CD4-positive, CD25-positive, alpha-beta regulatory T cell (primary cell): ENCODE measurements at regions not wholly inside any gene's neighbourhood (a gene's known extent, or its start where the extent isn't known, plus 50 kb on each side); places are given as distances from the start of the nearest gene placed in this dataset.

ENCODE experiments used
- ATAC-seq, 2 donors: fragments of 150-1000 bp; cut with Tn5 transposase; one replicate each; pipeline ENCODE4 v1.10.0; 2021; ENCODE audit warnings: low read depth in 2 of 2, moderate number of reproducible peaks in 2 of 2, moderate library complexity in 1 of 2
- DNase-seq, 3 donors: peaks; one replicate each; pipeline versions ENCODE4 v3.0.0 to v3.0.0-alpha.2; 2012 to 2022; ENCODE audit warnings: mixed read lengths in 1 of 3
- H3K27ac ChIP-seq: one replicate; pipeline ENCODE4 v1.7.0; 2013; ENCODE audit warnings: mild to moderate bottlenecking, low read length; ENCODE audit not compliant: insufficient read depth, poor library complexity, severe bottlenecking
- H3K27me3 ChIP-seq: one replicate; pipeline ENCODE4 v1.7.0; 2013; ENCODE audit warnings: low read length; ENCODE audit not compliant: control insufficient read depth, insufficient read depth
- H3K36me3 ChIP-seq: one replicate; pipeline ENCODE4 v1.7.0; 2013; ENCODE audit warnings: mild to moderate bottlenecking, low read length, moderate library complexity; ENCODE audit not compliant: control insufficient read depth, insufficient read depth
- H3K4me1 ChIP-seq: 2 replicates; pipeline ENCODE4 v1.7.0; 2013; ENCODE audit warnings: mild to moderate bottlenecking, low read length; ENCODE audit not compliant: insufficient read depth, control insufficient read depth, poor library complexity, severe bottlenecking
- H3K4me3 ChIP-seq: one replicate; pipeline ENCODE4 v1.7.0; 2013; ENCODE audit warnings: low read depth, mild to moderate bottlenecking, low read length, moderate library complexity
- H3K9me3 ChIP-seq, 2 experiments: 1 replicate in 1 of 2; 2 replicates in 1 of 2; pipeline ENCODE4 v1.7.0; 2013; ENCODE audit warnings: low read length in 2 of 2, mild to moderate bottlenecking in 1 of 2, moderate library complexity in 1 of 2; ENCODE audit not compliant: control insufficient read depth in 2 of 2
- H3K27ac Mint-ChIP-seq, 3 donors: one replicate each; pipeline ENCODE4 v1.8.0; 2020 to 2022; ENCODE audit warnings: mild to moderate bottlenecking in 3 of 3, mixed read lengths in 3 of 3, moderate library complexity in 2 of 3
- H3K27me3 Mint-ChIP-seq: one replicate; pipeline ENCODE4 v1.8.0; 2022; ENCODE audit warnings: mild to moderate bottlenecking, mixed read lengths
- H3K36me3 Mint-ChIP-seq: one replicate; pipeline ENCODE4 v1.8.0; 2020; ENCODE audit warnings: mixed read lengths
- H3K4me1 Mint-ChIP-seq, 4 donors: one replicate each; pipeline ENCODE4 v1.8.0; 2020 to 2022; ENCODE audit warnings: mixed read lengths in 4 of 4, mild to moderate bottlenecking in 1 of 4
- H3K4me3 Mint-ChIP-seq, 4 donors: one replicate each; pipeline ENCODE4 v1.8.0; 2020 to 2022; ENCODE audit warnings: mild to moderate bottlenecking in 4 of 4, mixed read lengths in 4 of 4, moderate library complexity in 3 of 4
- H3K9me3 Mint-ChIP-seq, 7 donors: one replicate each; pipeline ENCODE4 v1.8.0; 2020 to 2022; ENCODE audit warnings: mixed read lengths in 7 of 7, mild to moderate bottlenecking in 3 of 7, moderate library complexity in 2 of 7

- H3K27me3 ChIP-seq, result no peaks in the 10 kb centered on the region
- H3K27ac Mint-ChIP-seq, result no peak overlapping the region
Measured at GRCh38 chr11:128180441-128181087, 406.8 kb downstream of the ETS1 start.

GRCh38 chr11:128179512-128179911, 407.8 kb downstream of the ETS1 start:
- no peak overlapping the region for H3K4me3 ChIP-seq
- Mint-ChIP-seq H3K4me3 (no peak overlapping the region), H3K4me1 (peaks cover 0 to 3% (median 0%) of the 10 kb centered on the region in 4 donors), H3K36me3 (peaks cover 6% of the 10 kb centered on the region), H3K27ac (peak overlapping the region in 1 of 3 donors; percentile 17), H3K27me3 (no peaks in the 10 kb centered on the region), H3K9me3 (peaks cover 0 to 6% (median 0%) of the 10 kb centered on the region in 7 donors)
- DNase-seq (no peak), ATAC-seq (no peak)
- no peaks in the 10 kb centered on the region for H3K27me3 ChIP-seq
- H3K9me3 ChIP-seq, result no peaks in the 10 kb centered on the region
- no peak overlapping the region for H3K27ac ChIP-seq
- H3K36me3 ChIP-seq, result no peaks in the 10 kb centered on the region
- no peaks in the 10 kb centered on the region for H3K4me1 ChIP-seq

More at GRCh38 chr11:128180441-128181087, 406.8 kb downstream of the ETS1 start:
- Histone ChIP-seq H3K9me3 (peaks cover 2 to 3% of the 10 kb centered on the region in 2 experiments), H3K27ac (no peak overlapping the region), H3K4me1 (no peaks in the 10 kb centered on the region), H3K4me3 (no peak overlapping the region), H3K36me3 (no peaks in the 10 kb centered on the region)
- no peak for DNase-seq
- H3K4me3 Mint-ChIP-seq, result no peak overlapping the region
- peaks cover 0 to 12% (median 5%) of the 10 kb centered on the region in 7 donors for H3K9me3 Mint-ChIP-seq
- no peaks in the 10 kb centered on the region for H3K27me3 Mint-ChIP-seq
- peaks cover 6% of the 10 kb centered on the region for H3K36me3 Mint-ChIP-seq
- no peak for ATAC-seq
- H3K4me1 Mint-ChIP-seq, result peaks cover 0 to 3% (median 0%) of the 10 kb centered on the region in 4 donors

- Mint-ChIP-seq H3K36me3 (peaks cover 1% of the 10 kb centered on the region), H3K4me3 (no peak overlapping the region)
- H3K36me3 ChIP-seq, result no peaks in the 10 kb centered on the region
Measured at GRCh38 chr11:128179039-128179438, 408.3 kb downstream of the ETS1 start.

GRCh38 chr11:128174465-128175291, 412.7 kb downstream of the ETS1 start:
- Mint-ChIP-seq H3K27me3 (peaks cover 9% of the 10 kb centered on the region), H3K36me3 (no peaks in the 10 kb centered on the region), H3K27ac (no peak overlapping the region), H3K4me3 (no peak overlapping the region), H3K9me3 (peaks cover 0 to 2% (median 0%) of the 10 kb centered on the region in 7 donors), H3K4me1 (peaks cover 0 to 6% (median 4%) of the 10 kb centered on the region in 4 donors)
- Histone ChIP-seq H3K27ac (no peak overlapping the region), H3K9me3 (no peaks in the 10 kb centered on the region), H3K36me3 (no peaks in the 10 kb centered on the region), H3K4me1 (peaks cover 3% of the 10 kb centered on the region), H3K27me3 (no peaks in the 10 kb centered on the region), H3K4me3 (no peak overlapping the region)
- DNase-seq (no peak), ATAC-seq (no peak)

More at GRCh38 chr11:128179039-128179438, 408.3 kb downstream of the ETS1 start:
- H3K4me3 ChIP-seq, result no peak overlapping the region
- H3K4me1 ChIP-seq, result no peaks in the 10 kb centered on the region
- Mint-ChIP-seq H3K27ac (no peak overlapping the region), H3K9me3 (peaks cover 0 to 4% (median 0%) of the 10 kb centered on the region in 7 donors), H3K4me1 (peaks cover 0 to 3% (median 0%) of the 10 kb centered on the region in 4 donors), H3K27me3 (no peaks in the 10 kb centered on the region)
- no peaks in the 10 kb centered on the region for H3K27me3 ChIP-seq
- no peaks in the 10 kb centered on the region for H3K9me3 ChIP-seq
- no peak for DNase-seq
- H3K27ac ChIP-seq, result no peak overlapping the region
- no peak for ATAC-seq

- Histone ChIP-seq H3K9me3 (no peaks in the 10 kb centered on the region), H3K27me3 (no peaks in the 10 kb centered on the region), H3K36me3 (no peaks in the 10 kb centered on the region), H3K27ac (no peak overlapping the region), H3K4me3 (no peak overlapping the region), H3K4me1 (peaks cover 3% of the 10 kb centered on the region)
- no peak overlapping the region for H3K27ac Mint-ChIP-seq
- DNase-seq (peak; percentile 69 to 90 (median 81)), ATAC-seq (peak; percentile 73 to 77)
- peak overlapping the region in 1 of 4 donors; percentile 13 for H3K4me3 Mint-ChIP-seq
- peaks cover 13% of the 10 kb centered on the region for H3K27me3 Mint-ChIP-seq
- H3K4me1 Mint-ChIP-seq, result peaks cover 0 to 6% (median 4%) of the 10 kb centered on the region in 4 donors
- H3K9me3 Mint-ChIP-seq, result no peaks in the 10 kb centered on the region
- no peaks in the 10 kb centered on the region for H3K36me3 Mint-ChIP-seq
Measured at GRCh38 chr11:128172046-128172878, 415.1 kb downstream of the ETS1 start.

GRCh38 chr11:128171506-128171905, 415.9 kb downstream of the ETS1 start:
- no peaks in the 10 kb centered on the region for H3K9me3 ChIP-seq
- ATAC-seq (no peak), DNase-seq (no peak)
- no peak overlapping the region for H3K27ac Mint-ChIP-seq
- H3K36me3 ChIP-seq, result no peaks in the 10 kb centered on the region
- no peaks in the 10 kb centered on the region for H3K36me3 Mint-ChIP-seq
- H3K27me3 Mint-ChIP-seq, result peaks cover 13% of the 10 kb centered on the region
- H3K4me3 ChIP-seq, result no peak overlapping the region
- no peak overlapping the region for H3K27ac ChIP-seq
- peaks cover 0 to 6% (median 4%) of the 10 kb centered on the region in 4 donors for H3K4me1 Mint-ChIP-seq
- H3K4me3 Mint-ChIP-seq, result no peak overlapping the region
- H3K4me1 ChIP-seq, result peaks cover 3% of the 10 kb centered on the region
- no peaks in the 10 kb centered on the region for H3K9me3 Mint-ChIP-seq
- no peaks in the 10 kb centered on the region for H3K27me3 ChIP-seq

GRCh38 chr11:128165572-128165971, 421.8 kb downstream of the ETS1 start:
- Histone ChIP-seq H3K27me3 (no peaks in the 10 kb centered on the region), H3K4me3 (no peak overlapping the region), H3K36me3 (no peaks in the 10 kb centered on the region), H3K4me1 (no peaks in the 10 kb centered on the region), H3K27ac (no peak overlapping the region), H3K9me3 (no peaks in the 10 kb centered on the region)
- Mint-ChIP-seq H3K4me3 (no peak overlapping the region), H3K9me3 (no peaks in the 10 kb centered on the region), H3K36me3 (no peaks in the 10 kb centered on the region), H3K4me1 (peaks cover 0 to 10% (median 5%) of the 10 kb centered on the region in 4 donors), H3K27ac (peak overlapping the region in 1 of 3 donors; percentile 2), H3K27me3 (peaks cover 4% of the 10 kb centered on the region)
- DNase-seq (peak in 1 of 3 donors; percentile 9), ATAC-seq (no peak)
